GM12874 (cell line): ENCODE measurements at regions not wholly inside any gene's neighbourhood (a gene's known extent, or its start where the extent isn't known, plus 50 kb on each side); places are given as distances from the start of the nearest gene placed in this dataset.

ENCODE experiments used
- CTCF ChIP-seq: IDR thresholded peaks from 2 replicates; pipeline ENCODE4 v1.5.1; 2011; ENCODE audit warnings: low read depth, mild to moderate bottlenecking, control low read depth, low read length, moderate library complexity; ENCODE audit not compliant: insufficient read depth

- TF ChIP-seq CTCF, result no peak
Observed at GRCh38 chr13:58452123-58452623, 820.6 kb downstream of the PCDH17 start.

DNA sequence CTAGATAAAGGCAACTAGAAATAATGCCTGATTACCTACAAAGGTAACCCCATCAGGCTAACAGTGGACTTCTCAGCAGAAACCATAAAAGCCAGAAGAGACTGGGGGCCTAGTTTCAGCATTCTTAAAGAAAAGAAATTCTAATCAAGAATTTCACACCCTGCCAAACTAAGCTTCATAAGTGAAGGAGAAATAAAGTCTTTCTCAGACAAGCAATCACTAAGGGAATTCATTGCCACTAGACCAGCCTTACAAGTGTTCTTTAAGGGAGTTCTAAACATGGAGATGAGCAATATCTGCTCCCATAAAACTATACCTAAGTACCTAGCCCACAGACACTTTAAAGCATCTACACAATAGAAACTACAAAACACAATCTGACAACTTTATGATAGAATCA is 823.5 kb downstream of the PCDH17 start:
- no peak for TF ChIP-seq CTCF

GRCh38 chr13:58461217-58461616 is 829.7 kb downstream of the PCDH17 start:
- TF ChIP-seq CTCF, result no peak

DNA sequence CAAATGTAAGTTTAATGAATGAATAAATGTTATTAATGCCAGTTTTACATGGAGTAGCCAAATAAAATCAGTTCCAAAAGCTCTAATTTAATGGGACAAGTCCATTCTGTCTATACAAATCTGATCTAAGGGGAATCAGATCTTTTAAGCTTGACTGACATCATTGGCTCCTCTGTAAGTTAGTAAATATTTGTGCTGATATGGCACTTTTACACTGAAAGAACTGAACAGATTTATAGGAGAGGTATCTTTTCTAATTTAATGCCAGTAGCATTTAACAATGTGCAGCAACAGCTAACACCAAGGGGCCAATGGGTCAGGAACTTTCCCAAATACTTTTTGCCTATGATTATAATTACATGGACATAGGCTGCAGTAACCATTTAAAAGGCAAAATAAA is 832.3 kb downstream of the PCDH17 start:
- no peak for TF ChIP-seq CTCF

DNA sequence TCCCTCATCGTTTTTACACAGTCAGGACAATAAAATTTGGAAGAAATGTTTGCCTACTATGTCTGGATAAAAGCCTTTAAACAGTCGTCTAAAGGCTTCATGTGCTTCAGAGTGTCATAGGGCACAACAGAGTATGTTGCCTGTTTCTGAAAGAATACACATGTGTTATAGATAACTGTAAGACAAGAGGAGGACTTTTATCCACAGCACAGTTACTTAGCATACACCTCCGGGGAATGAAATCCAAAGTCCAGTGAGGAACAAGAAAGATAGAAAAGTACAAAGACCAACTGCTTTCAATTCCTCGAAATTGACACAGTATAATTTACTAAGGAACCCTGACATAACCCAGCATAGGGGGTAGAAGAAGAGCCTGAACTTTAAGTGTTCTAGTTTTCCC is 835.6 kb downstream of the PCDH17 start:
- no peak for TF ChIP-seq CTCF

- TF ChIP-seq CTCF, result no peak
Observed at GRCh38 chr13:58472483-58472882, 840.9 kb downstream of the PCDH17 start.

- no peak for TF ChIP-seq CTCF
Observed at GRCh38 chr13:58474581-58474980, 843.0 kb downstream of the PCDH17 start.

DNA sequence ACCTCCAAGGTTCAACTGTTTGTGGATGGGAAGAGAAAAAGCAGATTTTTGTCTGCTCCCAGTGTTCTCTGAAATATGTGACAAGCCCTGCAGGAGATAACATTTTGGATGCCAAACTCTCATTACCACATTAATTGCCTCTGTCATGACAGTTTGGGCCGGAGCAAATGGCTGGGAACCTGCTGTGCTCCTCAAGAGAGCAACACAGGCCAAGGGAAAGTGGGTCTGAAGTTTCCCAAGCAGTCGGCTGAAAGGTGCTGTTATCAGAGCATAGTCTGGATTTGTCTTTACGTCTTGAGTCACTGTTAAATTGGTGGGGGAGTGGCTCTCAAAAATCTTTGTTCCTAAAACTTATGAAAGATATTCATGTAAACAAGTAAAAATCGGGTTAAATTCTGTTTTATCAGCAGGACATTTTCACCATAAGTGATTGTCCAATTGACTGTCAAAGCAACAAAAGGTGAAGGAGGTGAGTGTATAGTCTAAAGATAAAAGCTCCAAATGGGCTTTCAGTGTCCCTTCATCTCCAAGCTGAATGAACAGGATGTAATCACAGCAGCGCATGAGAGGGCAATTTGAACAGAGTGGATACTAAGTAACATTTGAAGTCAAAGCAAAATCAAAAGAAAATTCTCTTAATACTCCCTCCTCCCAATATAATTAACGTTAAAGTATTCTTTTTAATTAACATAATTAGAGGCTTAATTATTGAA is 844.8 kb downstream of the PCDH17 start:
- no peak for TF ChIP-seq CTCF
